ENCODE measurements at regions not wholly inside any gene's neighbourhood (a gene's known extent, or its start where the extent isn't known, plus 50 kb on each side); places are given as distances from the start of the nearest gene placed in this dataset.

- TF ChIP-seq, protein P1, sequence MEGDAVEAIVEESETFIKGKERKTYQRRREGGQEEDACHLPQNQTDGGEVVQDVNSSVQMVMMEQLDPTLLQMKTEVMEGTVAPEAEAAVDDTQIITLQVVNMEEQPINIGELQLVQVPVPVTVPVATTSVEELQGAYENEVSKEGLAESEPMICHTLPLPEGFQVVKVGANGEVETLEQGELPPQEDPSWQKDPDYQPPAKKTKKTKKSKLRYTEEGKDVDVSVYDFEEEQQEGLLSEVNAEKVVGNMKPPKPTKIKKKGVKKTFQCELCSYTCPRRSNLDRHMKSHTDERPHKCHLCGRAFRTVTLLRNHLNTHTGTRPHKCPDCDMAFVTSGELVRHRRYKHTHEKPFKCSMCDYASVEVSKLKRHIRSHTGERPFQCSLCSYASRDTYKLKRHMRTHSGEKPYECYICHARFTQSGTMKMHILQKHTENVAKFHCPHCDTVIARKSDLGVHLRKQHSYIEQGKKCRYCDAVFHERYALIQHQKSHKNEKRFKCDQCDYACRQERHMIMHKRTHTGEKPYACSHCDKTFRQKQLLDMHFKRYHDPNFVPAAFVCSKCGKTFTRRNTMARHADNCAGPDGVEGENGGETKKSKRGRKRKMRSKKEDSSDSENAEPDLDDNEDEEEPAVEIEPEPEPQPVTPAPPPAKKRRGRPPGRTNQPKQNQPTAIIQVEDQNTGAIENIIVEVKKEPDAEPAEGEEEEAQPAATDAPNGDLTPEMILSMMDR (conservative IDR thresholded peaks at IDR 0.05; ENCODE audit: low read depth, low read length), result no peak
- DNase-seq (ENCODE audit: low read depth), result peak; percentile 8
- no peak overlapping the region for H3K4me3 ChIP-seq (ENCODE audit: low read length)
These were observed 85.0 kb downstream of the CHST1 start for GRCh38 chr11:45580399-45580798.

- no peak overlapping the region for H3K4me3 ChIP-seq (ENCODE audit: low read length)
- no peak for DNase-seq (ENCODE audit: low read depth)
- TF ChIP-seq, protein P1 (conservative IDR thresholded peaks at IDR 0.05; ENCODE audit: low read depth, low read length), result no peak
These were observed 87.1 kb downstream of the CHST1 start for GRCh38 chr11:45578316-45578715.

- DNase-seq (ENCODE audit: low read depth), result no peak
- TF ChIP-seq, protein P1 (conservative IDR thresholded peaks at IDR 0.05; ENCODE audit: low read depth, low read length), result no peak
- H3K4me3 ChIP-seq (ENCODE audit: low read length), result no peak overlapping the region
These were observed 87.7 kb downstream of the CHST1 start for GRCh38 chr11:45577752-45578151.

- no peak overlapping the region for H3K4me3 ChIP-seq (ENCODE audit: low read length)
- TF ChIP-seq, protein P1 (conservative IDR thresholded peaks at IDR 0.05; ENCODE audit: low read depth, low read length), result no peak
- DNase-seq (ENCODE audit: low read depth), result no peak
These were observed 88.8 kb downstream of the CHST1 start for GRCh38 chr11:45576461-45577215.

DNA sequence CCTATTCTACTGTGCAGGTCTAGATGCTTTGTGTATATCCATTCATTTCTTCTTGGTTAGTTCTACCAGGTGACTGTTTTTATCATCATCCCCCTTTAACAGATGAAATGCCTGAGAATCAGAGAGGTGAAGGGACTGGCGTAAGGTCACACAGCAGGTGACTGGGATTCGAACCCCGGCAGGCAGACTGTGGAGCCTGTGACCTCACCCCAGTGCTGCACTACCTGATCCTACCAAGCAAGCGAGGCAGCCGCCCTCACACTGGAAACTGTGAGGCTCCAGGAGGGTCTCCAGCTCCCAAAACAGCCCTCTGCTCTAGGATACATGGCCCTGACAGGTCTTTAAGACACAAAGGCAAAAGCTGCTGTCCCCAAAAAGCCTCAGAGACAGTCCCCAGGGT, 91.7 kb downstream of the CHST1 start:
- no peak for DNase-seq (ENCODE audit: low read depth)
- TF ChIP-seq, protein P1 (conservative IDR thresholded peaks at IDR 0.05; ENCODE audit: low read depth, low read length), result no peak
- no peak overlapping the region for H3K4me3 ChIP-seq (ENCODE audit: low read length)

- no peak for DNase-seq (ENCODE audit: low read depth)
- TF ChIP-seq, protein P1 (conservative IDR thresholded peaks at IDR 0.05; ENCODE audit: low read depth, low read length), result no peak
- H3K4me3 ChIP-seq (ENCODE audit: low read length), result no peak overlapping the region
These were observed 92.9 kb downstream of the CHST1 start for GRCh38 chr11:45572354-45573123.

Data from retinal pigment epithelial cell (primary cell).